D721Med (cell line): ENCODE measurements at regions not wholly inside any gene's neighbourhood (a gene's known extent, or its start where the extent isn't known, plus 50 kb on each side); places are given as distances from the start of the nearest gene placed in this dataset.
"Not testable (repeated sequence)": the region's sequence is repeated elsewhere in the genome, so short reads cannot be mapped to it uniquely, and the experiment has no call there.

Source experiments
- DNase-seq: peaks from one replicate; pipeline ENCODE4 v3.0.0; 2011; ENCODE audit warnings: low spot score; ENCODE audit not compliant: insufficient read length
- FAIRE-seq: peaks from 2 replicates; lab custom pipeline; 2011; peaks lifted over from hg19 to GRCh38; lab: Jason Lieb, UNC
- TF ChIP-seq, protein P1 (sequence below): IDR thresholded peaks from 2 replicates; pipeline ENCODE4 v1.5.1; 2012; ENCODE audit warnings: mild to moderate bottlenecking, control low read depth; ENCODE audit not compliant: insufficient read depth; ENCODE audit errors: missing control alignments

DNA sequence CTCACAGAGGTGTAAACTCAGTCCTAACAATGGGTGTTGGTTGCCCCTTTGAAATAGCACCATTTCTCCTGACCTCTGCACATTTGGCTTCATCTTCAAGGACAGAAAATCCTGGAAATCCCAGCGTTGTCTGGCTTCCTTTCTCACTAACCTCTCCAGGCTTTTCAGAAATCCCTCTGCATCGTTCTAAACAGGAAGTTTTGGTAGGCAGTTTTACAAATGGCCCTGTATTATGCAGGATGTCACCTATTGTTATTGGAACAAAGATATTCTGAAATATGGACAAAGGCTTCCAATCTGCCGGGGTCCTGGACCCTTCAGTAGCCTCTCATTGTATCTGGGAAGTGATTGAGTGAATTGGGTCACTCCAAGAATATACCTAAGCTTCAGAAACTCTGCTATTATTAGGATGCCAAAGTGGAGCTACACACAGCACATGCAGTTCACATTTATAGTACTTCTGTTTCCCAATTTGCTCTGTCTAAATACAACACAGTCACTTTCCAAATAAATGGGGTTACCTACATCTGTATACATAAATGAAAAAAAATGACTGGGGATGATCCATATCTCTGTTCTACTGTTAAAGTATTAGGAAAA lies 134.8 kb upstream of the KLF6 start:
- no peak for FAIRE-seq
- no peak for DNase-seq
- TF ChIP-seq, protein P1, sequence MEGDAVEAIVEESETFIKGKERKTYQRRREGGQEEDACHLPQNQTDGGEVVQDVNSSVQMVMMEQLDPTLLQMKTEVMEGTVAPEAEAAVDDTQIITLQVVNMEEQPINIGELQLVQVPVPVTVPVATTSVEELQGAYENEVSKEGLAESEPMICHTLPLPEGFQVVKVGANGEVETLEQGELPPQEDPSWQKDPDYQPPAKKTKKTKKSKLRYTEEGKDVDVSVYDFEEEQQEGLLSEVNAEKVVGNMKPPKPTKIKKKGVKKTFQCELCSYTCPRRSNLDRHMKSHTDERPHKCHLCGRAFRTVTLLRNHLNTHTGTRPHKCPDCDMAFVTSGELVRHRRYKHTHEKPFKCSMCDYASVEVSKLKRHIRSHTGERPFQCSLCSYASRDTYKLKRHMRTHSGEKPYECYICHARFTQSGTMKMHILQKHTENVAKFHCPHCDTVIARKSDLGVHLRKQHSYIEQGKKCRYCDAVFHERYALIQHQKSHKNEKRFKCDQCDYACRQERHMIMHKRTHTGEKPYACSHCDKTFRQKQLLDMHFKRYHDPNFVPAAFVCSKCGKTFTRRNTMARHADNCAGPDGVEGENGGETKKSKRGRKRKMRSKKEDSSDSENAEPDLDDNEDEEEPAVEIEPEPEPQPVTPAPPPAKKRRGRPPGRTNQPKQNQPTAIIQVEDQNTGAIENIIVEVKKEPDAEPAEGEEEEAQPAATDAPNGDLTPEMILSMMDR = no peak

DNA sequence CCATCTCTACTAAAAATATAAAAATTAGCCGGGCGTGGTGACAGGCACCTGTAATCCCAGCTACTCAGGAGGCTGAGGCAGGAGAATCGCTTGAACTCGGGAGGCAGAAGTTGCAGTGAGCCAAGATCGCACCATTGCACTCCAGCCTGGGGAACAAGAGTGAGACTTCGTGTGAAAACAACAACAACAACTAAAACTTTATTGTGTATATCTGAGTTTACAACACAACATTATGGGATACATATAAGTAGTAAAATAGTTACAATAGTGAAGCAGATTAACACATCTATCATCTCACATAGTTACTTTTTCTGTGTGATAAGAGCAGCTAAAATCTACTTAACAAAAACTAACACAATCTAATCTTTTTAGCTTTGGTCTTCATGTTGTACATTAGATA lies 132.4 kb upstream of the KLF6 start:
- FAIRE-seq, DNase-seq: not testable (repeated sequence)

DNA sequence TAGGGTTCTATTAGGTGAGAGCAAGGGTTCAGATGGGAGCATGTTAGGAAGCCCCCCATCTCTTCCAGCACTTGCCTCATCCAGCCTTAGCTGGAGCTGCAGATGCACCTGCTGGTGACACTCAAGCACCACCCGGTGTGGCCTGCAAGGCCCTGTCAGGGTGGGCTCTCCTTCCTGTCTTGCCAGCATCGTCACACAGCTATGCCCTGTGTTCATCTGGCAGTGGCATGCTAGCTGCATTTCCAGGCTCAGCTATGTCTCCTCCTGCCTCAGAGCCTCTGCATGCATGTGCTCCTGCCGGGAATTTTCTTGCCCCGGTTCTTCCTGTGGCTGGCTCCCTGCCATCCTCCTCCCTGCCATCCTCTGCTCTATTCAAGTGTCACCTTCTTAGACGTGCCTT lies 129.7 kb upstream of the KLF6 start:
- no peak for FAIRE-seq
- TF ChIP-seq, protein P1 = no peak
- DNase-seq = no peak

DNA sequence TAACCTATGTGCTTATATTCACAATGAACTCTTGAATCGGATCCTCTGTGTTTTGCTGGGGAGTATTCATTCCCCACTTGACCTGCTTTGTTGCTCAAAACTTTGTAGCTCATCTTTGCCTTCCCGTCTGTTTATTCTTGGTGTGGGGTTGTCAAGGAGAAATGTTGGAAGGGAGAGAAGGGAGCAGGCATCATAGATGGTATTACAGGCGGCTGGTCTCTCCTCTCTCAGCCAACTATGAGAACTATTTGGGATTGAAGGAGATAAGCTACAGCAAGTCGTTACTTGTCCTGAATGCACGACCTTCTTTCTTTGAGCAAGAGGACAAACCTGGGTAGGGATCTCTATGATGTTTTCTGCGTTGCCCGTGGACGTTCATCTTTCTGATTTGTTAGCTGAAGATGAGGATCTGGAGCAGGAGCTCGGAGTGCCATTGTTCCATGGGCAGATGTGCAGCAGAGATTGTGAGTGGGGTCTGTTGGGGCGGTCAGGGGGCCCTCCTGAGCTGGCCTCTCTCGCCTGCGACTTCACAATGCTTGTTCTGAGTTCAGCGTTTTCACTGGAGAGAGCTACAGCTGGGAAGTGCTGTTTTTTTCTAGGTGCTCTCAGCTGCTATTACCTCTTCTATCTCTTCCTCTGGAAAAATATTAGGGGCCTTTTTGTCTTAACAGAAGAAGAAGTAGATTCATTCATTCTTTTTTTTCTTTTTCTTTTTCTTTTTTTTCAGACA lies 126.9 kb upstream of the KLF6 start:
- TF ChIP-seq, protein P1 = no peak
- no peak for DNase-seq
- FAIRE-seq = no peak

DNA sequence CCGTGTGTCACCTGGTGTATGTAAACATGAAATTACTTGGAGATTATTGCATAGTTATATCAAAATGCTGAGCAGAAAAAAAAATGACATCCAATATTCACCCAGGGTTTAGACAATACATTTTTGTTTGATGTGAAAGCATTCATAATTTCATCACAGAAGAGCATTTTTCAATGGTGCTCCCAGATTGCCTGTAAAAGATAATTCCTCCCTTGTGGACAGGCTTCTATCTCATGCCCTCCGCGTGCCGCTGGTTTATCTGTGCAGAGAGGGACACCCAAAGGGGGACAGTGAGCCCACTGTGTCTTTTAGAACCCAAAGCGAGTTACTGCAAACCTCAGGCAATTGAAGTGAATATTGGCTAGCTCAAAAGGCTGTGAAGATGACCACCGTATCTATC lies 126.2 kb upstream of the KLF6 start:
- TF ChIP-seq, protein P1 = no peak
- DNase-seq = no peak
- no peak for FAIRE-seq

DNA sequence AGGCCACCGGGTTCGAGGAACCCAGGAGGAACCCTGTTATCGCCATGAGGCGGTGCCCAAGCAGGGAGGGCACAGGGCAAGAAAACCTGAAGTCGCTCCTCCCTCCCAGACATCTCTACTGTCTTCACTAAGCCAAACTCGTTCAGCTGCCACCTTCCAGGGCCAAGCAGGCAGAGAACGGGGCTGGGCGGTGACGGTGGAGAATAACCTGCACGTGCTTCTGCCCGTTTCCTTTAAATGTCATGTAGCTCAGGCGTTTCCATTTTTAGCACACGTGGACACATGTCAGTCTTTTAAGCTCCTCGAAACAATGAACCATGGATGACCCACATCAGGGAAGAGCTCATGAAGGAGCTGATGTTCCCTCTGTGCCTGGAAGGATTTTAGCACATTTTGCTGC lies 124.3 kb upstream of the KLF6 start:
- DNase-seq = no peak
- no peak for FAIRE-seq
- TF ChIP-seq, protein P1 = no peak

DNA sequence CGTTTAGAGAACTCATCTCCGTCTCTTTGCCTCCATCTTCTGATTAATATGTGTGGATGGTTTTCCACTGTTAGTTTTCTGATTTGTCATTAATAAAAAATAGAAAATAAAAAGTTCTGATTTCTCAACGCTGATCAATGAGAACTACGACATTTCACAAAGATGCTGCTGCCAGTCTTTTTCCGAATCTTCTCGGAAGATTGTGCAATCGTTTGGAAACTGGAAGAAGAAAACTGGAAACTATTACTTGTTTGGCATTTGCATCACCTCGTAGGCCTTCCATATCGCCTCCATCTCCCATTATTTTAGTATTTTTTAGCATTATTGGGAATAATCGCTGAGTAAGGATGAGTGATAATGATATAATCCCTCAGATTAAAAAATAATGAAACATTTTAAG lies 123.2 kb upstream of the KLF6 start:
- TF ChIP-seq, protein P1 = no peak
- FAIRE-seq (no peak), DNase-seq (no peak)
